ENCODE measurements at regions not wholly inside any gene's neighbourhood (a gene's known extent, or its start where the extent isn't known, plus 50 kb on each side); places are given as distances from the start of the nearest gene placed in this dataset.
"Not testable (repeated sequence)": the region's sequence is repeated elsewhere in the genome, so short reads cannot be mapped to it uniquely, and the experiment has no call there.

DNA sequence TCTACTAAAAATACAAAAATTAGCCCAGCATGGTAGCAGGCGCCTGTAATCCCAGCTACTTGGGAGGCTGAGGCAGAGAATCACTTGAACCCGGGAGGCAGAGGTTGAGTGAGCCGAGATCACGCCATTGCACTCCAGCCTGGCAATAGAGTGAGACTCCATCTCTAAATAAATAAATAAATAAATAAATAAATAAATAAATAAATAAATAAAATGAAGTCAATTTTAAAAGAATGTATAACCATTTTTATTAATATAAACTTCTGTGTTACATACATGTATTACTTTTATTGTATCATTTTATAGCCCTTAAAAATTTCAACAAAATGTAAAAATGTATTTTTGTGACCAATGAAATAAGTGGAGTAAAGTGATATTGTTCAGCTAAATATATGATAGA is 62.5 kb upstream of the S1PR1 start:
- TF ChIP-seq, protein P1, sequence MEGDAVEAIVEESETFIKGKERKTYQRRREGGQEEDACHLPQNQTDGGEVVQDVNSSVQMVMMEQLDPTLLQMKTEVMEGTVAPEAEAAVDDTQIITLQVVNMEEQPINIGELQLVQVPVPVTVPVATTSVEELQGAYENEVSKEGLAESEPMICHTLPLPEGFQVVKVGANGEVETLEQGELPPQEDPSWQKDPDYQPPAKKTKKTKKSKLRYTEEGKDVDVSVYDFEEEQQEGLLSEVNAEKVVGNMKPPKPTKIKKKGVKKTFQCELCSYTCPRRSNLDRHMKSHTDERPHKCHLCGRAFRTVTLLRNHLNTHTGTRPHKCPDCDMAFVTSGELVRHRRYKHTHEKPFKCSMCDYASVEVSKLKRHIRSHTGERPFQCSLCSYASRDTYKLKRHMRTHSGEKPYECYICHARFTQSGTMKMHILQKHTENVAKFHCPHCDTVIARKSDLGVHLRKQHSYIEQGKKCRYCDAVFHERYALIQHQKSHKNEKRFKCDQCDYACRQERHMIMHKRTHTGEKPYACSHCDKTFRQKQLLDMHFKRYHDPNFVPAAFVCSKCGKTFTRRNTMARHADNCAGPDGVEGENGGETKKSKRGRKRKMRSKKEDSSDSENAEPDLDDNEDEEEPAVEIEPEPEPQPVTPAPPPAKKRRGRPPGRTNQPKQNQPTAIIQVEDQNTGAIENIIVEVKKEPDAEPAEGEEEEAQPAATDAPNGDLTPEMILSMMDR (IDR thresholded peaks at IDR 0.05) = not testable (repeated sequence)
- not testable (repeated sequence) for TF ChIP-seq EP300, POLR2A (IDR thresholded peaks at IDR 0.05)

Data from tibial nerve (tissue), 4 donors.